IMR-90 (cell line): ENCODE measurements at regions not wholly inside any gene's neighbourhood (a gene's known extent, or its start where the extent isn't known, plus 50 kb on each side); places are given as distances from the start of the nearest gene placed in this dataset.

Source experiments
- ATAC-seq: fragments of 200-7000 bp; cut with Tn5 transposase; 2 replicates; pipeline ENCODE4 v1.9.1; 2020; ENCODE audit warnings: low read depth, mild to moderate bottlenecking, moderate library complexity
- BruUV-seq: library from RNA; stranded (reverse); fragments of 400-500 nt; replicated peaks from 2 replicates; lab custom pipeline; 2021; lab: Mats Ljungman, UMichigan
- CTCF ChIA-PET: fragments of 300-600 bp; formaldehyde crosslinking; extraction: SDS; loops from one replicate; lab custom pipeline; 2021; ENCODE audit warnings: antibody characterized with exemption; lab: Yijun Ruan, JAX
- POLR2A ChIA-PET: fragments of 300-600 bp; sonication (Branson Sonifier 250); formaldehyde crosslinking; loops from one replicate; lab custom pipeline; 2022; ENCODE audit warnings: antibody characterized with exemption; ENCODE audit not compliant: unreplicated experiment; lab: Charles Lee
- DNase-seq: peaks from one replicate; pipeline ENCODE4 v3.0.0; 2013
- H2AFZ ChIP-seq: replicated peaks from 2 replicates; pipeline ENCODE3; 2013; ENCODE audit warnings: low read length, mild to moderate bottlenecking; ENCODE audit not compliant: poor library complexity
- H2AK5ac ChIP-seq: 2 replicates; pipeline ENCODE4 v1.6.1; 2013; ENCODE audit warnings: low read depth, low read length, inconsistent platforms
- H2AK9ac ChIP-seq: replicated peaks from 2 replicates; pipeline ENCODE3; 2013; ENCODE audit warnings: mild to moderate bottlenecking, low read depth, low read length, moderate library complexity; ENCODE audit not compliant: poor library complexity
- H2BK120ac ChIP-seq: 2 replicates; pipeline ENCODE4 v1.6.1; 2013; ENCODE audit warnings: low read depth, low read length, inconsistent platforms
- H2BK15ac ChIP-seq: 3 replicates; pipeline ENCODE4 v1.6.1; 2013; ENCODE audit warnings: low read depth, low read length, inconsistent platforms
- H2BK20ac ChIP-seq: 2 replicates; pipeline ENCODE4 v1.6.1; 2013; ENCODE audit warnings: low read depth, mild to moderate bottlenecking, inconsistent platforms, low read length, moderate library complexity
- H2BK5ac ChIP-seq: 2 replicates; pipeline ENCODE4 v1.6.1; 2013; ENCODE audit warnings: mild to moderate bottlenecking, low read depth, low read length, inconsistent platforms; ENCODE audit not compliant: poor library complexity, severe bottlenecking
- H3K14ac ChIP-seq: replicated peaks from 2 replicates; pipeline ENCODE4 v1.6.1; 2013; ENCODE audit warnings: low read depth, low read length, inconsistent platforms
- H3K18ac ChIP-seq: 2 replicates; pipeline ENCODE4 v1.6.1; 2013; ENCODE audit warnings: low read depth, low read length, control low read depth
- H3K23ac ChIP-seq: 2 replicates; pipeline ENCODE4 v1.6.1; 2013; ENCODE audit warnings: low read depth, low read length, inconsistent platforms
- H3K27ac ChIP-seq: 2 replicates; pipeline ENCODE4 v1.5.1; 2013; ENCODE audit warnings: mild to moderate bottlenecking, control low read depth, low read length; ENCODE audit not compliant: insufficient read depth
- H3K27me3 ChIP-seq: 2 replicates; pipeline ENCODE4 v1.6.1; 2013; ENCODE audit warnings: low read length; ENCODE audit not compliant: control insufficient read depth, insufficient read depth
- H3K36me3 ChIP-seq: 2 replicates; pipeline ENCODE4 v1.6.1; 2013; ENCODE audit warnings: low read length, mixed read lengths; ENCODE audit not compliant: control insufficient read depth, insufficient read depth
- H3K4ac ChIP-seq: 2 replicates; pipeline ENCODE4 v1.6.1; 2013; ENCODE audit warnings: low read depth, low read length, inconsistent platforms
- H3K4me1 ChIP-seq: 2 replicates; pipeline ENCODE4 v1.6.1; 2013; ENCODE audit warnings: low read length, mixed read lengths; ENCODE audit not compliant: control insufficient read depth, insufficient read depth
- H3K4me2 ChIP-seq: 2 replicates; pipeline ENCODE4 v1.6.1; 2013; ENCODE audit warnings: low read depth, mild to moderate bottlenecking, control low read depth, low read length, moderate library complexity
- H3K4me3 ChIP-seq: 2 replicates; pipeline ENCODE4 v1.5.1; 2013; ENCODE audit warnings: low read depth, mild to moderate bottlenecking, control low read depth, low read length, moderate library complexity; ENCODE audit not compliant: insufficient read depth
- H3K56ac ChIP-seq: 2 replicates; pipeline ENCODE4 v1.6.1; 2013; ENCODE audit warnings: low read length, inconsistent platforms; ENCODE audit not compliant: insufficient read depth; ENCODE audit errors: extremely low read depth
- H3K79me1 ChIP-seq, 2 experiments: 2 replicates each; pipeline ENCODE4 v1.6.1; 2013; ENCODE audit warnings: low read length in 2 of 2, inconsistent platforms in 1 of 2, low read depth in 1 of 2
- H3K9ac ChIP-seq: 2 replicates; pipeline ENCODE4 v1.6.1; 2013; ENCODE audit warnings: low read depth, low read length, control low read depth
- H3K9me1 ChIP-seq: 2 replicates; pipeline ENCODE4 v1.6.1; 2013; ENCODE audit warnings: low read length, inconsistent platforms; ENCODE audit not compliant: insufficient read depth
- H3K9me3 ChIP-seq: 2 replicates; pipeline ENCODE4 v1.6.1; 2013; ENCODE audit warnings: low read length; ENCODE audit not compliant: control insufficient read depth, insufficient read depth
- H4K20me1 ChIP-seq: 2 replicates; pipeline ENCODE4 v1.6.1; 2013; ENCODE audit warnings: low read length, inconsistent platforms; ENCODE audit not compliant: insufficient read depth
- H4K5ac ChIP-seq: 2 replicates; pipeline ENCODE4 v1.6.1; 2013; ENCODE audit warnings: mild to moderate bottlenecking, low read depth, low read length, control low read depth
- H4K8ac ChIP-seq, 2 experiments: 2 replicates each; pipeline ENCODE4 v1.6.1; 2013; ENCODE audit warnings: low read depth in 2 of 2, low read length in 2 of 2, control low read depth in 1 of 2, inconsistent platforms in 1 of 2
- H4K91ac ChIP-seq: 2 replicates; pipeline ENCODE4 v1.6.1; 2013; ENCODE audit warnings: low read depth, low read length, inconsistent platforms; ENCODE audit not compliant: insufficient read depth
- CEBPB ChIP-seq: IDR thresholded peaks from 2 replicates; pipeline ENCODE4 v1.6.1; 2012; ENCODE audit warnings: low read depth, low read length, improper control_type of control experiment
- CHD1 ChIP-seq: IDR thresholded peaks from 2 replicates; pipeline ENCODE4 v1.6.1; 2012; ENCODE audit warnings: low read depth, low read length, improper control_type of control experiment
- CTCF ChIP-seq: conservative IDR thresholded peaks from 2 replicates; pipeline ENCODE4 v1.5.1; 2012; ENCODE audit warnings: mild to moderate bottlenecking, low read depth, low read length, improper control_type of control experiment
- FOS ChIP-seq: fragments of 150-350 bp; IDR thresholded peaks from 2 replicates; pipeline ENCODE4 v1.6.1; 2016; ENCODE audit warnings: low read depth, low read length
- MAFK ChIP-seq: IDR thresholded peaks from 2 replicates; pipeline ENCODE4 v1.6.1; 2012; ENCODE audit warnings: low read depth, low read length, improper control_type of control experiment
- MAZ ChIP-seq: IDR thresholded peaks from 2 replicates; pipeline ENCODE4 v1.6.1; 2012; ENCODE audit warnings: low read depth, mild to moderate bottlenecking, low read length, improper control_type of control experiment, moderate library complexity, borderline replicate concordance
- NFE2L2 ChIP-seq: fragments of 150-350 bp; IDR thresholded peaks from 2 replicates; pipeline ENCODE4 v1.6.1; 2016; ENCODE audit warnings: low read depth, mild to moderate bottlenecking, low read length
- RAD21 ChIP-seq: IDR thresholded peaks from 2 replicates; pipeline ENCODE4 v1.6.1; 2012; ENCODE audit warnings: low read length, improper control_type of control experiment
- RCOR1 ChIP-seq: IDR thresholded peaks from 2 replicates; pipeline ENCODE4 v1.6.1; 2012; ENCODE audit warnings: mild to moderate bottlenecking, low read length, improper control_type of control experiment; ENCODE audit not compliant: insufficient replicate concordance
- WGBS, 2 experiments: methylation state at CpG; one replicate each; pipeline versions ENCODE4 v1.1.5 to v1.1.7; 2013; ENCODE audit warnings: missing lambda C conversion rate in 2 of 2; ENCODE audit not compliant: insufficient read length in 1 of 2; ENCODE audit errors: extremely low coverage in 2 of 2; 5-methylcytosine and 5-hydroxymethylcytosine counted together
- dilution Hi-C: fragments of 300-500 bp; cut with HindIII; formaldehyde crosslinking; loops from one replicate; pipeline ENCODE4 v1.14.3; 2018; ENCODE audit warnings: low sequenced_read_pairs; ENCODE audit not compliant: unreplicated experiment
- in situ Hi-C: fragments of 300-500 bp; cut with MboI; formaldehyde crosslinking; loops from 3 replicates; pipeline ENCODE4 v1.14.3; 2019; ENCODE audit warnings: low sequenced_read_pairs, inconsistent platforms, mixed read lengths
- intact Hi-C: fragments of 100-400 bp; cut with micrococcal nuclease; formaldehyde crosslinking; loops from 2 replicates; pipeline ENCODE4 v1.10.0; 2022
- TF ChIP-seq, protein P1 (sequence below): fragments of 150-350 bp; IDR thresholded peaks from 2 replicates; pipeline ENCODE4 v1.6.1; 2016; ENCODE audit warnings: low read depth, mild to moderate bottlenecking, low read length, moderate library complexity, borderline replicate concordance

DNA sequence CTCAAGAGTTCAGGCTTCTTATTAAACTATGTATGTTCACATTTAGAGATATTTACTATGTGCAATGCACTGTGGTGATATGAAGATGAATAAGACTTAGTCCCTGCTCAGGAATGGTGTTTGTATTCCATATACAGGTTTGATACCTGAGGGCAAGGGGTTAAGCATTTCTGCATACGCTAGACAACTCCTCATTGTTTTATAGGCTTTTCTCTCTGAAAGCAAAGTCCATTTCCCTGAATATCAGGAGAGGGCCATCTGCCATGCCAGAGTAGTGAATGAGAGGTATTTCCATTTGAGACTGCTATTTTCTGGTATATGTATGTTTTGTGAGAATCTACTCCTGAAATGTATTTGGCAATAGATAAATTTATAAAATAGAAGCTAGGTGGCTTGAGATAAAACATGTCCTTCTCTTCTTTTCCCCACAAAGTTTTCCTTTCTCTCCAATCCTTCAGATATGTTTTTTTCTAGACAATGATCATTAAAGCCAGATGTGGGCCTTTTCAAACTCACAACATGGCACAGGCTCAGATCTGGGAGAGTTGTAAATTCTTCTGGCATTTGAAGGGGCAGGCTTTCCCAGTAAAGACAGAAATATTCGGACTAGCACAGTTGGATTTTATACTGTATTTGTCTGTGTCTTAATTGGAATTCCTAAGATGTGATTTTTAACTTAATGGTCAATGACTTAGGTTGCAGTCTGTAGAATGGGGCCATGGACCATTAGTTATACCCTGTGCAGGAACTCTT lies 73.3 kb upstream of the WDR26 start:
- no peaks in the 10 kb centered on the region for H4K20me1 ChIP-seq
- H2BK5ac ChIP-seq: no peak overlapping the region
- CTCF ChIA-PET: no interaction called here
- in situ Hi-C loops (no loop called here), dilution Hi-C loops (no loop called here), intact Hi-C loops (no loop called here)
- H3K23ac ChIP-seq: no peak overlapping the region
- BruUV-seq: no TSS peak
- no peaks in the 10 kb centered on the region for H3K36me3 ChIP-seq
- H4K8ac ChIP-seq: no peak overlapping the region
- H2AK5ac ChIP-seq: no peak overlapping the region
- no peak overlapping the region for H2BK15ac ChIP-seq
- no peaks in the 10 kb centered on the region for H3K27me3 ChIP-seq
- H3K9me3 ChIP-seq: no peaks in the 10 kb centered on the region
- DNase-seq: no peak
- no peak overlapping the region for H3K4me2 ChIP-seq
- TF ChIP-seq MAFK (no peak), MAZ (no peak), CHD1 (no peak), NFE2L2 (no peak), CEBPB (no peak), RAD21 (no peak), FOS (no peak), RCOR1 (no peak), CTCF (no peak)
- TF ChIP-seq, protein P1, sequence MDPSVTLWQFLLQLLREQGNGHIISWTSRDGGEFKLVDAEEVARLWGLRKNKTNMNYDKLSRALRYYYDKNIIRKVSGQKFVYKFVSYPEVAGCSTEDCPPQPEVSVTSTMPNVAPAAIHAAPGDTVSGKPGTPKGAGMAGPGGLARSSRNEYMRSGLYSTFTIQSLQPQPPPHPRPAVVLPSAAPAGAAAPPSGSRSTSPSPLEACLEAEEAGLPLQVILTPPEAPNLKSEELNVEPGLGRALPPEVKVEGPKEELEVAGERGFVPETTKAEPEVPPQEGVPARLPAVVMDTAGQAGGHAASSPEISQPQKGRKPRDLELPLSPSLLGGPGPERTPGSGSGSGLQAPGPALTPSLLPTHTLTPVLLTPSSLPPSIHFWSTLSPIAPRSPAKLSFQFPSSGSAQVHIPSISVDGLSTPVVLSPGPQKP: no peak
- no peak overlapping the region for H2AK9ac ChIP-seq
- no peak overlapping the region for H3K4me3 ChIP-seq
- H3K9ac ChIP-seq: no peak overlapping the region
- no peak overlapping the region for H3K18ac ChIP-seq
- POLR2A ChIA-PET: no interaction called here
- H2BK20ac ChIP-seq: no peak overlapping the region
- no peak overlapping the region for H3K14ac ChIP-seq
- no peak overlapping the region for H3K56ac ChIP-seq
- no peak overlapping the region for H3K4ac ChIP-seq
- 0 out of 4 replicates have a peak, but pooled peaks cover 0 to 4% of the 10 kb centered on the region in 2 experiments for H3K79me1 ChIP-seq
- no peak overlapping the region for H4K91ac ChIP-seq
- peaks cover 13% of the 10 kb centered on the region for H3K9me1 ChIP-seq
- H2BK120ac ChIP-seq: no peak overlapping the region
- no peak for ATAC-seq
- H3K4me1 ChIP-seq: peaks cover 31% of the 10 kb centered on the region
- no peak overlapping the region for H3K27ac ChIP-seq
- H4K5ac ChIP-seq: no peak overlapping the region
- no CpG with 5 or more reads among the region's 2 CpGs for WGBS, 2 experiments
- no peak overlapping the region for H2AFZ ChIP-seq
